ENCODE measurements at regions not wholly inside any gene's neighbourhood (a gene's known extent, or its start where the extent isn't known, plus 50 kb on each side); places are given as distances from the start of the nearest gene placed in this dataset.

GRCh38 chr1:87647430-87648177 lies 318.9 kb downstream of the LMO4 start:
- TF ChIP-seq CTCF (IDR thresholded peaks at IDR 0.05; ENCODE audit: unreplicated experiment) = no peak
- H3K4me1 Mint-ChIP-seq (ENCODE audit: low read depth, unreplicated experiment) = peaks cover 7% of the 10 kb centered on the region
- no peaks in the 10 kb centered on the region for H3K27me3 Mint-ChIP-seq (ENCODE audit: unreplicated experiment)
- CTCF ChIA-PET = interaction anchor here (0.5 kb wide), 1 partner anchor 26 kb away, joined by 3 read pairs; no protein-coding TSS in a partner anchor
- no peak for DNase-seq
- intact Hi-C loops (cut with micrococcal nuclease; ENCODE audit: unreplicated experiment) = no loop called here
- no peak overlapping the region for H3K4me3 Mint-ChIP-seq (ENCODE audit: low read depth, unreplicated experiment)
- no peaks in the 10 kb centered on the region for H3K36me3 Mint-ChIP-seq (ENCODE audit: insufficient read depth, unreplicated experiment)
- no peak overlapping the region for H3K27ac Mint-ChIP-seq (ENCODE audit: unreplicated experiment)
- no peaks in the 10 kb centered on the region for H3K9me3 Mint-ChIP-seq (ENCODE audit: low read depth, unreplicated experiment)
- no TSS peak for BruUV-seq (replicated peaks)

GRCh38 chr1:87648323-87649119 lies 319.8 kb downstream of the LMO4 start:
- Mint-ChIP-seq H3K27ac (ENCODE audit: unreplicated experiment) (no peak overlapping the region), H3K9me3 (ENCODE audit: low read depth, unreplicated experiment) (no peaks in the 10 kb centered on the region), H3K36me3 (ENCODE audit: insufficient read depth, unreplicated experiment) (no peaks in the 10 kb centered on the region), H3K27me3 (ENCODE audit: unreplicated experiment) (no peaks in the 10 kb centered on the region), H3K4me1 (ENCODE audit: low read depth, unreplicated experiment) (no peaks in the 10 kb centered on the region), H3K4me3 (ENCODE audit: low read depth, unreplicated experiment) (no peak overlapping the region)
- TF ChIP-seq CTCF (IDR thresholded peaks at IDR 0.05; ENCODE audit: unreplicated experiment) = no peak
- BruUV-seq (replicated peaks) = no TSS peak
- CTCF ChIA-PET = no interaction called here
- intact Hi-C loops (cut with micrococcal nuclease; ENCODE audit: unreplicated experiment) = no loop called here
- DNase-seq = no peak

- no peak for TF ChIP-seq CTCF (IDR thresholded peaks at IDR 0.05; ENCODE audit: unreplicated experiment)
- H3K27ac Mint-ChIP-seq (ENCODE audit: unreplicated experiment) = no peak overlapping the region
- H3K4me1 Mint-ChIP-seq (ENCODE audit: low read depth, unreplicated experiment) = no peaks in the 10 kb centered on the region
- no peak for DNase-seq
- CTCF ChIA-PET = no interaction called here
- H3K36me3 Mint-ChIP-seq (ENCODE audit: insufficient read depth, unreplicated experiment) = no peaks in the 10 kb centered on the region
- H3K4me3 Mint-ChIP-seq (ENCODE audit: low read depth, unreplicated experiment) = no peak overlapping the region
- no peaks in the 10 kb centered on the region for H3K9me3 Mint-ChIP-seq (ENCODE audit: low read depth, unreplicated experiment)
- H3K27me3 Mint-ChIP-seq (ENCODE audit: unreplicated experiment) = no peaks in the 10 kb centered on the region
- intact Hi-C loops (cut with micrococcal nuclease; ENCODE audit: unreplicated experiment) = no loop called here
- BruUV-seq (replicated peaks) = no TSS peak
These were observed 321.6 kb downstream of the LMO4 start for GRCh38 chr1:87650306-87650705.

- no peaks in the 10 kb centered on the region for H3K4me1 Mint-ChIP-seq (ENCODE audit: low read depth, unreplicated experiment)
- no peaks in the 10 kb centered on the region for H3K36me3 Mint-ChIP-seq (ENCODE audit: insufficient read depth, unreplicated experiment)
- no peak for DNase-seq
- H3K27me3 Mint-ChIP-seq (ENCODE audit: unreplicated experiment) = no peaks in the 10 kb centered on the region
- no TSS peak for BruUV-seq (replicated peaks)
- CTCF ChIA-PET = no interaction called here
- H3K9me3 Mint-ChIP-seq (ENCODE audit: low read depth, unreplicated experiment) = no peaks in the 10 kb centered on the region
- no peak overlapping the region for H3K4me3 Mint-ChIP-seq (ENCODE audit: low read depth, unreplicated experiment)
- no peak for TF ChIP-seq CTCF (IDR thresholded peaks at IDR 0.05; ENCODE audit: unreplicated experiment)
- intact Hi-C loops (cut with micrococcal nuclease; ENCODE audit: unreplicated experiment) = no loop called here
- H3K27ac Mint-ChIP-seq (ENCODE audit: unreplicated experiment) = no peak overlapping the region
These were observed 323.5 kb downstream of the LMO4 start for GRCh38 chr1:87652176-87652575.
